Erythroblast (primary cell): ENCODE measurements at regions not wholly inside any gene's neighbourhood (a gene's known extent, or its start where the extent isn't known, plus 50 kb on each side); places are given as distances from the start of the nearest gene placed in this dataset.

Experiments
- GATA1 ChIP-seq: IDR thresholded peaks from 2 replicates; pipeline ENCODE4 v1.6.1; 2011; ENCODE audit warnings: low read depth, mild to moderate bottlenecking, control low read depth, low read length, moderate library complexity
- POLR2A ChIP-seq: IDR thresholded peaks from 2 replicates; pipeline ENCODE4 v1.6.1; 2011; ENCODE audit warnings: mild to moderate bottlenecking, low read length

- TF ChIP-seq POLR2A (no peak), GATA1 (no peak)
Measured at GRCh38 chr15:94963953-94964352, 732.6 kb downstream of the MCTP2 start.
